Mesenteric fat pad (tissue), 1 donor: ENCODE measurements at regions not wholly inside any gene's neighbourhood (a gene's known extent, or its start where the extent isn't known, plus 50 kb on each side); places are given as distances from the start of the nearest gene placed in this dataset.

Experiments
- DNase-seq: peaks from one replicate; pipeline ENCODE4 v3.0.0-alpha.2; 2020; ENCODE audit warnings: low spot score
- donor health status: DM: yes; HTN: yes; CAD: no.

DNA sequence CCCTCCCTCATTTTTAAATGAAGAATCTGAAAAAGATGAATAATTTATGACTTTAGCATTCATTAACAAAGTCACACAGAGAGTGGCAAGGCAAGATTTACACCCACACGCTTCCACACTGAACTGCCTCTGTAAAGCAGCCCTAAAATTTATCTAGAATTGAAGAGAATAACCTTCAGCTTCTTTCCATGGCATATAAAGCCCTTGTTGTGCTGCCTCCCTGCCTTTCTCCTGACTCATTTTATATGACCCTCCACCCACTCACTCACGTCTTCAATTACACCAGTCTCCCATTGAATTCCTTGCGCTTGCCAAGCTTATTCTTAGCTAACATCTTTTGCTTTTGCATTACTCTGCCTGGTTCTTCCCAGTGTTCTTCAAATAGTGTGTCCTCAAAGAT, 2649.3 kb downstream of the PCDH7 start:
- no peak for DNase-seq

- DNase-seq = no peak
These were observed 2661.6 kb downstream of the PCDH7 start for GRCh38 chr4:33381816-33382215.

DNA sequence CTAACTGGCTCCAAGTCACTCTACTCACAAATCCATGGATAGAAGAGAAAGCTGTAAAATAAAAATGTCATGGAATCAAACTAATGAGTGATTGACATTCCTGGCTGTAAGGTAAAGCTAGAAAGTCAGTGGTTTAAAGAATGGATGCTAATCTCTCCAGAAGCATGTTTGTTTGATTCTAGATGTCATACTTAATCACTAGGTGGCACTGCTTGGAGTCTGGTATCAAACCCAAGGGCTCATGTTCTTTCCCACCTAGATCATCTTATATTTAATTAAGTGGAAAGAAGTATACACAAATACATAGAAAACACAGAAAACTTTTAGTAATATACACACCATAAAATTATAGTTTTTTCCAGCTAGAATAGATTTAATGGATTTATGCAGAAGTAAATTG, 2666.6 kb downstream of the PCDH7 start:
- DNase-seq = no peak

- no peak for DNase-seq
These were observed 2670.8 kb downstream of the PCDH7 start for GRCh38 chr4:33390976-33391375.

GRCh38 chr4:33395731-33396485, 2675.7 kb downstream of the PCDH7 start:
- DNase-seq = no peak

GRCh38 chr4:33400504-33400903, 2680.3 kb downstream of the PCDH7 start:
- DNase-seq = no peak

DNA sequence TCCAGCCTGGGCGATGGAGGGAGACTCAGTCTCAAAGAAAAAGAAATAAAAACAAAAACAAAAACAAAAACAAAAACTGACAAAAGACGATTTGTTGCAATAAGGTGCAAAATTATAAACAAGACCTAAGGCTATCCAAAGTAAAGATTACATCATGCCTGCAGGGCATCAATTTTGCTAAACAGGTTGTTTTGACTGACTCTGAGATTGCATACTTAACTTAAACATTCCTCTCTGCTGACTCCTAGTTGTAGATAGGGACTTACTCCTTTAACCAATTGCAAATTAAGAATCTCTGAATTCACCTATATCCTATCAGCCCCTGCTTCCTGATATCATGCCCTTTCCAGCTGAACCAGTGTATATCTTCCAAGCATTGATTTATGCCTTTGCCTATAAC, 2687.3 kb downstream of the PCDH7 start:
- no peak for DNase-seq

- DNase-seq = no peak
These were observed 2691.0 kb downstream of the PCDH7 start for GRCh38 chr4:33411182-33411581.

DNA sequence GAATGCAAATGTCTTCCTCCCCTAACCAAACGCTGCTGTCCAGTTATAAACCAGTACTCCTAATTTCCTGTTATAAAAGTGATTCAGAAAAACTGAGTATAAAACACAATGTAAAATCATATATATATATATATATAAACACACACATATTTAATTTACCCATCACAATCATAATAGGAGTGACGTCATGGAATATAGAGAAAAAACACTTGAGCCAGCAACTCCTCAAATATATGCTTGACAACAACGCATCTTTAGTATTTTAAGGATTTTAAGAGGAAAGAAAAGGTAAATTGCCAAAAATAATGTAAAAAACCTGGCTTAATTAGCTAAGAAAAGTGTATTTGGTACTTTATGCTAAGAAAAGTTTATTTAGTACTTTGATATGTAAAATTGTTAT, 2701.7 kb downstream of the PCDH7 start:
- DNase-seq = no peak

- DNase-seq = no peak
These were observed 2702.5 kb downstream of the PCDH7 start for GRCh38 chr4:33422656-33423055.

DNA sequence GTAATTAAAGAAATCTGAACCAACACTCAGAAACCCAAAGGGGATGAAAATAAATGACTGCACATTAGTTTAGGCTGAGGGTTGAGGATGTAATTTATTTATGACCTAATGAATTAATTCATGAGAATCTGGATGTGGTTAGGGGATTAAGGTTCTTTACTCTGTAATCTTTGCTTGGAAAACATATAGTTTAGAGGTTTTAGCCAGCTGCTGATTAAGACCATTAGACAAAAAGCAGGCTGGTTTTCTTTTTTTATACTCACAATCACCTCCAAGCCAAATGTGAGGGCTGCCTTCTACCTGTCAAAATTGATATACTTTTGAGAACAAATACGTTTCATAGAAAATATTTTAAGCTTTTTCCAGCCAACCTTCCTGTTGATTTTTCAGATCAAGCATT, 2705.8 kb downstream of the PCDH7 start:
- no peak for DNase-seq

DNA sequence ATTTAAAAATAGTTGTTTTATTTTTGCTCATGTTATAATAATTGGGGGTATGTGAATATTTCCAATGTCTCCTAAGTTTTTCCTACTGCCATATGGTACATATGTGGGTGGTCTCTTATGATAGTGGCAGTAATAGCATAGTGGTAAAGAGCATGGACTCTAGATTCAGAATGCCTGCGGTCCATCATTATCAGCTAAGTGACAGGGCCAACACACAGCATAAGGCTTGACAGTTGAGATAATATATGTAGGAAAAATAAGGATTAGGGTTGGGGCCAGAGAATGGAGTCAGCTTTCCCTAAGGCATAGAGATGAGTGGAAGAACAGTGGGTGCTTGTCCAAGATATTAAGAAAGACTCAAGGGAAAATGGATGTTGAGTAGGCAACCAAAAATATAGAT, 2707.5 kb downstream of the PCDH7 start:
- no peak for DNase-seq

DNA sequence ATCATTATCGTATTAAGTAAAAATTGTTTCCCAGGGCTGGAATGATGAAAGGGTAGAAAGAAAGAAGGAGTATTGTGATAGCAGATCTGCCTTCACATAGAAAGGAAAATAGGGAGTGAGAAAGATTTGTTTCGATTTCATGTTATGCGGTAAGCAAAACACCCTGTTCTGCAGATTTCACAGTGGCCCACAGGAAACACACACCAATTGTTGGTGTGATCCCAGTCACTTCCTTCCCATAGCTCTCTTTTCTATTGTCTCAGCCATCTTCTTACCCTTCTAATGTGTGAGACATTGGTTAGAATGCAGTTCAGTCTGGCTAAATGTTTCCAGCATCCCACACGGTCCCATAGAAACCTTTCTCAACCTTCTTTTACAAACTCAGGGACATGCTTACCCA, 2709.8 kb downstream of the PCDH7 start:
- DNase-seq = no peak

DNA sequence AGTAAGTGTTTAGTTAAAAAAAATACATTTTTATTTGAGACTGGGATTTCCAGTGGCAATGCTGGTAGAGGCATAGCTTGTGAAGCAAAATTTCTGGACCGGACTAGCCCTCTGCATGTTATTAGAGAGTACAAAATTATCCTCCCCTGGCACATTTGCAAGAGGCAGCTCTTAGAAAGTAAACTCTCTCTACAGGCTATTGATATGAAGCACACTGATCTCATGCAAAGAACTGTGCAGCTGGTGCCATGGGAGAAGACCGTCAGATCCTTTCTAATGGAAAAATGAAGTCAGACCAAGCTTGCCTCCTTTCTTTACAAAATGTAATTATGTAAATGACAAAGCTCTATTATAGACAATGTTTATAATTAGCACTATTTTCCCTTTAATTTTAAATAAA, 2717.2 kb downstream of the PCDH7 start:
- no peak for DNase-seq

GRCh38 chr4:33446953-33447352, 2726.8 kb downstream of the PCDH7 start:
- DNase-seq = no peak

DNA sequence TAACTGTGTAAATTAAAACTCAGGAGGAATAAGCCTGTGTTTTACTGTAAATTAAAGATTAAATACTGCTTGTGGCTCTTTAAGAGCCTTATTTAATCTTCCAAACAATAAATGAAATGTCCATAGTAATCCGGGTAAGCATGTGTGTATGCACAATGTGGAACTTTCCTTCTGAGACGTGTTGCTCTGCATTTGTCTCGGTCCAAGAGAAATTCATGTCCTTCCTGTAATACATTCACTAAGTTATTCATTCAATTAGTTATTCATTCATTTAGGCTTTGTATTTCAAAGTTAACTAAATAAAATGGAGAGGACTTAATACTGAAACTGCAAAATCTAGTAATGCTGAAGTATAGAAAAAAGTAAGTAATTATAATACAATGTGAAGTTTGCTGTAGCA, 2728.8 kb downstream of the PCDH7 start:
- DNase-seq = no peak

- DNase-seq = peak; percentile 68
These were observed 2733.3 kb downstream of the PCDH7 start for GRCh38 chr4:33453436-33453835.

GRCh38 chr4:33453916-33454315, 2733.7 kb downstream of the PCDH7 start:
- DNase-seq = no peak

GRCh38 chr4:33465565-33465964, 2745.4 kb downstream of the PCDH7 start:
- DNase-seq = no peak

DNA sequence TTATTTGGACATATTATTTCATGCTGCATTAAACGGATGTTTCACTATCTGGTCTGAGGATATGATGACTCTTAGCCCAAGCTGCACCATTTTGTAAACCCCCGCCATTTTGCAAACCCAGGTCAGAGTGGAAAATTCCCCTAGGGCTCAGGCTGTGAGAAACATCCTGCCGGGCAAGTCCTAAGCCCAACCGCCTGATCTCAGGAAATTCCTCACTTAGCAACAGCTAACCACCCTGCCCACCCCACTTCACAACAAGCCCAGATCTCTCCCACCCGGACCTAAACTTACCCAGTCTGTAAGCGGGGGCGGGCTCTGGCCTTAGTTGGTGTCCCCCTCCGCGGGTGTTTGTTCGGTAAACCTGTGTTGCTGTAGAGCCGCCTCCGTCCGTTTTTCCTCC, 2747.1 kb downstream of the PCDH7 start:
- DNase-seq = peak; percentile 85

- DNase-seq = peak; percentile 81
These were observed 2750.6 kb downstream of the PCDH7 start for GRCh38 chr4:33470805-33471204.

- no peak for DNase-seq
These were observed 2757.5 kb downstream of the PCDH7 start for GRCh38 chr4:33477715-33478114.

DNA sequence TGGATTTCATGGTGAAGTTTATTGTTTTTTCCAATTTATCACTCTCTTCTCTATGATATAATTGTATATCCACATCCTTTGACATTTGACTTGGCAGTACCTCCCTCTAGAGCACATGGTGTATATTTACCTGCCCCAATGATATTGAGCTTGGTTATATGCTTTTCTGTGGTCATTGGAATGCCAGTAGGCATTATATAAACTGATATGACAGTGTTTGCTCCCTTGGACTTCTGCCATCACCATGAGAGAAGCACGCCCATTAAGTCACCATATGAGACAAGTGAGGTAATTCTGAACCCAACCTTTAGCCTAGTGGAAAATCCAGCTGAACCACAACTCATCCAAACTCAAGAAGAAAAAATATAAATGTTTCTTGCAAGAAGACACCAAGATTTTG, 2761.5 kb downstream of the ARAP2 start:
- no peak for DNase-seq

DNA sequence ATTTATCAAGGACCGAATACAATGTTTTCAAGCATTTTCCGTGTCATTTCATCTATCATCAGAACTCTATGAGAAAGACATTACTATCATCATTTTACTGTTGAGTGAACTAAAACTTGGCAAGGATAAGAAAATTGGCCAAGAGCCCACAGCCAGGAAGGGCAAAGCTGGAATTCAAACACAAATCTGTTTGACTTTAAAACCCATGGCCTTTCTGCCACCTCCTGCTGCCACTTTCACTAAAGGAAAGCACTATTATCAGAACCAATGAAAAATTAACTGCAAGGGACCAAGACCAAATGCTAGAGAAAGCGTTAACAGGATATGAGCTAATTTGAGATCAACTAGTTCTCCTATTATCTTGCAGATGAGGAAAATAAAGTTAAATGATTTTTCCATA, 2759.2 kb downstream of the ARAP2 start:
- no peak for DNase-seq
